Neural cell (in vitro differentiated cells): ENCODE measurements at regions not wholly inside any gene's neighbourhood (a gene's known extent, or its start where the extent isn't known, plus 50 kb on each side); places are given as distances from the start of the nearest gene placed in this dataset.

Experiments
- H2AFZ ChIP-seq: fragments of 200-600, 300-800 bp; sonication (generic), shearing (Covaris generic); 2 replicates; pipeline ENCODE4 v1.6.0; 2014; ENCODE audit warnings: low read depth, mild to moderate bottlenecking, antibody characterized with exemption, low read length, moderate library complexity
- H3F3A ChIP-seq: fragments of 200-600 bp; shearing (Covaris generic); 2 replicates; pipeline ENCODE4 v1.6.1; 2016; ENCODE audit warnings: mild to moderate bottlenecking, moderate library complexity, mixed read lengths, antibody characterized with exemption, low read length; ENCODE audit not compliant: insufficient read depth, poor library complexity, severe bottlenecking
- H3K27ac ChIP-seq: fragments of 200-600, 300-800 bp; sonication (generic), shearing (Covaris generic); 2 replicates; pipeline ENCODE4 v1.5.1; 2014; ENCODE audit warnings: mild to moderate bottlenecking, low read length, moderate library complexity
- H3K27me3 ChIP-seq: fragments of 300-800, 200-600 bp; sonication (generic), shearing (Covaris generic); 2 replicates; pipeline ENCODE4 v1.6.0; 2014; ENCODE audit warnings: mild to moderate bottlenecking, low read depth, low read length, moderate library complexity; ENCODE audit not compliant: insufficient read depth
- H3K36me3 ChIP-seq: fragments of 300-800, 200-600 bp; sonication (generic), shearing (Covaris generic); 2 replicates; pipeline ENCODE4 v1.5.1; 2014; ENCODE audit warnings: mild to moderate bottlenecking, antibody characterized with exemption, low read length, moderate library complexity; ENCODE audit not compliant: insufficient read depth
- H3K4me2 ChIP-seq: fragments of 300-800, 200-600 bp; sonication (generic), shearing (Covaris generic); 2 replicates; pipeline ENCODE4 v1.6.0; 2014; ENCODE audit warnings: mild to moderate bottlenecking, low read length
- H3K4me3 ChIP-seq: fragments of 300-800, 200-600 bp; sonication (generic), shearing (Covaris generic); 2 replicates; pipeline ENCODE4 v1.5.1; 2014; ENCODE audit warnings: mild to moderate bottlenecking, low read length, moderate library complexity
- H3K79me2 ChIP-seq: fragments of 200-600 bp; shearing (Covaris generic); replicated peaks from 2 replicates; pipeline ENCODE4 v1.6.0; 2014; ENCODE audit warnings: mild to moderate bottlenecking, low read length, moderate library complexity; ENCODE audit not compliant: insufficient read depth
- H3K9ac ChIP-seq: fragments of 300-800, 200-600 bp; sonication (generic), shearing (Covaris generic); 2 replicates; pipeline ENCODE4 v1.6.1; 2016; ENCODE audit warnings: mild to moderate bottlenecking, low read length, mixed read lengths
- H3K9me2 ChIP-seq: fragments of 200-600 bp; shearing (Covaris generic); 2 replicates; pipeline ENCODE4 v1.6.1; 2016; ENCODE audit warnings: mild to moderate bottlenecking, low read length, mixed read lengths; ENCODE audit not compliant: insufficient read depth
- H3K9me3 ChIP-seq: fragments of 200-600, 300-800 bp; sonication (generic), shearing (Covaris generic); 2 replicates; pipeline ENCODE4 v1.6.1; 2016; ENCODE audit warnings: mild to moderate bottlenecking, mixed run types, low read length, moderate library complexity, mixed read lengths
- H4K20me1 ChIP-seq: fragments of 200-600 bp; shearing (Covaris generic); 2 replicates; pipeline ENCODE4 v1.6.1; 2016; ENCODE audit warnings: mild to moderate bottlenecking, mixed run types; ENCODE audit not compliant: insufficient read depth
- CTCF ChIP-seq: fragments of 450-650 bp; IDR thresholded peaks from 2 replicates; pipeline ENCODE4 v1.5.1; 2014; ENCODE audit warnings: antibody characterized with exemption, mild to moderate bottlenecking, moderate library complexity; ENCODE audit not compliant: poor library complexity, severe bottlenecking
- EP300 ChIP-seq: fragments of 450-650 bp; conservative IDR thresholded peaks from 2 replicates; pipeline ENCODE4 v1.6.1; 2014; ENCODE audit warnings: antibody characterized with exemption, mild to moderate bottlenecking, moderate library complexity; ENCODE audit not compliant: poor library complexity, severe bottlenecking
- EZH2 ChIP-seq: fragments of 200-600, 300-800 bp; shearing (Covaris generic), sonication (generic); IDR thresholded peaks from 2 replicates; pipeline ENCODE4 v1.6.1; 2014; ENCODE audit warnings: antibody characterized with exemption, low read length, borderline replicate concordance, mild to moderate bottlenecking; ENCODE audit not compliant: insufficient read depth, poor library complexity, severe bottlenecking
- MXI1 ChIP-seq: fragments of 450-650 bp; conservative IDR thresholded peaks from 2 replicates; pipeline ENCODE4 v1.6.1; 2014; ENCODE audit warnings: antibody characterized with exemption, mild to moderate bottlenecking; ENCODE audit not compliant: poor library complexity, severe bottlenecking
- POLR2AphosphoS5 ChIP-seq: IDR thresholded peaks from 2 replicates; pipeline ENCODE4 v1.6.1; 2012
- RAD21 ChIP-seq: fragments of 450-650 bp; conservative IDR thresholded peaks from 2 replicates; pipeline ENCODE4 v1.6.1; 2014; ENCODE audit warnings: antibody characterized with exemption, mild to moderate bottlenecking, moderate library complexity
- REST ChIP-seq: IDR thresholded peaks from 2 replicates; pipeline ENCODE4 v1.6.1; 2012; ENCODE audit warnings: borderline replicate concordance
- SMC3 ChIP-seq: fragments of 450-650 bp; conservative IDR thresholded peaks from 2 replicates; pipeline ENCODE4 v1.6.1; 2014; ENCODE audit warnings: antibody characterized with exemption, mild to moderate bottlenecking, moderate library complexity; ENCODE audit not compliant: poor library complexity
- TAF1 ChIP-seq: IDR thresholded peaks from 2 replicates; pipeline ENCODE4 v1.6.1; 2012; ENCODE audit warnings: low read depth

DNA sequence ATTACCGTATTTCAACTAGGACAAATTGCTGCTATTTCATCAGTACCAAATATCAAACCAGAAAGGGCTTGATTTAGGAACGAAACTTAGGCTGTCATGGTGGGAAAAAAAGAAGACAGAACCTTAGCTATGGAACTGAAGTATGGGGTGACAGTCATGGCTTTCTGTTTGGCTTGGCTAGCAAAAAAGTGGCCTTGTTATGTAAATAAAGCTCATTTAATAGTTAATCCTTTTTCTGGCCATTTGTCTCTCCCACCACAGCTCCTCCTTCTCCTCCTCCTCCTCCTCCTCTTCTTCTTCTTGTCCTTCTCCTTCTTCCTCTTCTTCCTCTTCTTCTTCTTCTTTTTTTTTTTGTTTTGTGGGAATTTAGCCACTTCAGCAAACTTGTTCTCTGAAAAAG, 434.7 kb upstream of the NDST4 start:
- Histone ChIP-seq H3K4me2 (no peak overlapping the region), H3F3A (no peaks in the 10 kb centered on the region), H3K9ac (no peak overlapping the region), H3K9me2 (no peaks in the 10 kb centered on the region), H3K27me3 (no peaks in the 10 kb centered on the region), H3K79me2 (no peaks in the 10 kb centered on the region), H3K9me3 (no peaks in the 10 kb centered on the region), H2AFZ (no peak overlapping the region), H4K20me1 (no peaks in the 10 kb centered on the region), H3K27ac (no peak overlapping the region), H3K36me3 (no peaks in the 10 kb centered on the region), H3K4me3 (no peak overlapping the region)
- TF ChIP-seq MXI1, result no peak
- no peak for TF ChIP-seq SMC3
- no peak for TF ChIP-seq RAD21
- TF ChIP-seq CTCF, result no peak
- TF ChIP-seq TAF1, result no peak
- no peak for TF ChIP-seq EP300
- no peak for TF ChIP-seq EZH2
- no peak for TF ChIP-seq POLR2AphosphoS5
- no peak for TF ChIP-seq REST

GRCh38 chr4:115537387-115537786, 424.0 kb upstream of the NDST4 start:
- no peak overlapping the region for H3K27ac ChIP-seq
- TF ChIP-seq SMC3 (peak; percentile 71), CTCF (peak; percentile 60), MXI1 (no peak), REST (no peak), EP300 (no peak), TAF1 (no peak), EZH2 (no peak), POLR2AphosphoS5 (no peak), RAD21 (peak; percentile 66)
- H3K9ac ChIP-seq, result no peak overlapping the region
- no peaks in the 10 kb centered on the region for H3K9me2 ChIP-seq
- no peaks in the 10 kb centered on the region for H3K79me2 ChIP-seq
- no peaks in the 10 kb centered on the region for H3K27me3 ChIP-seq
- H3K4me2 ChIP-seq, result no peak overlapping the region
- no peak overlapping the region for H3K4me3 ChIP-seq
- H2AFZ ChIP-seq, result no peak overlapping the region
- H3K36me3 ChIP-seq, result no peaks in the 10 kb centered on the region
- no peaks in the 10 kb centered on the region for H3K9me3 ChIP-seq
- H3F3A ChIP-seq, result no peaks in the 10 kb centered on the region
- H4K20me1 ChIP-seq, result no peaks in the 10 kb centered on the region
